Pons (tissue), 1 donor: ENCODE measurements at regions not wholly inside any gene's neighbourhood (a gene's known extent, or its start where the extent isn't known, plus 50 kb on each side); places are given as distances from the start of the nearest gene placed in this dataset.
"Not testable (repeated sequence)": the region's sequence is repeated elsewhere in the genome, so short reads cannot be mapped to it uniquely, and the experiment has no call there.

Experiments used
- DNase-seq: peaks from one replicate; pipeline ENCODE4 v3.0.0-alpha.2; 2016; ENCODE audit warnings: low spot score

- no peak for DNase-seq
These were observed 50.7 kb upstream of the TNFSF4 start for GRCh38 chr1:173257805-173258204.

- no peak for DNase-seq
These were observed 51.5 kb upstream of the TNFSF4 start for GRCh38 chr1:173258479-173259264.

DNA sequence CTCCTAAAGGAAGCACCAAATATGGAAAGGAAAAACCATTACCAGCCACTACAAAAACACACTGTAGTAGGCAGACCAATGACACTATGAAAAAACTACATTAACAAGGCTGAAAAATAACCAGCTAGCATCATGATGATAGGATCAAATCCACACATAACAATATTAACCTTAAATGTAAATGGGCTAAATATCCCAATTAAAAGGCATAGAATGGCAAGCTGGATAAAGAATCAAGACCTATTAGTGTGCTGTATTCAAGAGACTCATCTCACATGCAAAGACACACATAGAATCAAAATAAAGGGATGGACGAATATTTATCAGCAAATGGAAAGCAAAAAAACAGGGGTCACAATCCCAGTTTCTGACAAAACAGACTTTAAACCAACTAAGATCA, 53.2 kb upstream of the TNFSF4 start:
- DNase-seq: not testable (repeated sequence)

- no peak for DNase-seq
These were observed 59.7 kb upstream of the TNFSF4 start for GRCh38 chr1:173266841-173267240.

GRCh38 chr1:173267453-173267945, 60.4 kb upstream of the TNFSF4 start:
- no peak for DNase-seq

GRCh38 chr1:173268261-173268660, 61.1 kb upstream of the TNFSF4 start:
- no peak for DNase-seq

- no peak for DNase-seq
These were observed 61.7 kb upstream of the TNFSF4 start for GRCh38 chr1:173268786-173269277.

DNA sequence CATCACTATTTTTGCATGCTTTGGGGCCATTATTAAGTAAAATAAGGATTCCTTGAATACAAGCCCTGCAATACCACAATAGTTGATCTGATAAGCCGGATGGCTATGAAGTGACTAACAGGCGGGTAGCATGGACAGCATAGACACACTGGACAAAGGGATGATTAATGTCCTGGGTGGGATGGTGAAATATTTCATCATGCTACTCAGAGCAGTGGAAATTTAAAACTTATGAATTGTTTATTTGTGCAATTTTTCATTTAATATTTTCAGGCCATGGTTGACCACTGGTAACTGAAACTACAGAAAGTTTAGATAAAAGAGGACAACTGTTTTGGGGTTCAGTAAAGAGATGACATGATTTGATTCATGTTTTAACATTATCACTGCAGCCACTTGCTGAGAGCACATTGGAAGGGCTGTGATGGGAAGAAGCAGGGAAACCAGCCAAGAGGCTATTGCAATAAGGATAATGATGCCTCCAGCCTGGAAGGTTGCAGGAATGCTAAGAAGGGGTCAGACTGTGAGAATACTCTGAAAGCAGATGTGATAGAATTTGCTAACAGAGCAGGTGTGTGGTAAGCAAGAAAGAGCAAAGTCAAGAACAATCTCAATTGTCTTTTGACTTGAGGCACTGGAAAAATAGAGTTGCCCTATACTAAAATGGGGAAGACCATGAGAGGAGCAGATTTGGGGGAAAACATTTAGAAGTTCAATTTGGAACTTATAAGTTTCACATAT, 62.5 kb upstream of the TNFSF4 start:
- DNase-seq: no peak

DNA sequence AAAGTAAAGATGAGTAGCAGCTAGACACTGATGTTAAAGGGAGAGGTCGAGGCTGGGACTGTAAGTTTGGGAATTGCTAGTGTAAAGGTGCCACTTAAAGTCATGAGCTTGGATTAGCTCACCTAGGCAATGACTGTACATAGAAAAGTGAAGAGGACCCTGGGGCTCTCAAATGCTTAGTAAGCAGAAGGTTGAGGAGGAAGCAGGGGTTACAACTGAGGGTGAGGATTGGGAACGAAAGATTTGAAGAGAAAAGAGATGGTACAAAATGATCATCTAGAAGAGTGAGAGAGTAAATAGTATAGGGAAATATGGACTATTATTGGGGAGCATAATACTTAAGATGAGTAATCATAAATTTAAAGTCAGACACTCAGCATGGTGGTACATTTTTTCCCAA, 63.1 kb upstream of the TNFSF4 start:
- no peak for DNase-seq

GRCh38 chr1:173271021-173271420, 63.9 kb upstream of the TNFSF4 start:
- not testable (repeated sequence) for DNase-seq

DNA sequence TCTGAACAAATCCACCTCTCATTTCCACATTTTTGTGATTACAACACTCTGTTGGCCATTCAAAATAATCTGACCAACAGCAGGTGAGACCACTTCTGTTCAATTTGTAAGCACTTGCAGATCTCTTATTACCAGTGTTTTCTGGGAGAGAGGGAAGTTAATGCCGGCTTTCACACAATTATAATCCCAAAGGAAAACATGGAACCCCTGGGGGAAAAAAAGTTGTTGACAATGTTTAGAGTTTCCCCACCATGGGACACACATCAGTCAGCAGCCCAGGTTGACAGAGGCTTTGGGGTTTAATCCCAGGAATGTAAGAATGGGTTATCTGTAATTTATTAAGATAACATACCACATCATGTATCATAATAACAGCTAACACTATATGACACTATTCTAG, 68.4 kb upstream of the TNFSF4 start:
- no peak for DNase-seq

- DNase-seq: no peak
These were observed 70.0 kb upstream of the TNFSF4 start for GRCh38 chr1:173276922-173277800.

DNA sequence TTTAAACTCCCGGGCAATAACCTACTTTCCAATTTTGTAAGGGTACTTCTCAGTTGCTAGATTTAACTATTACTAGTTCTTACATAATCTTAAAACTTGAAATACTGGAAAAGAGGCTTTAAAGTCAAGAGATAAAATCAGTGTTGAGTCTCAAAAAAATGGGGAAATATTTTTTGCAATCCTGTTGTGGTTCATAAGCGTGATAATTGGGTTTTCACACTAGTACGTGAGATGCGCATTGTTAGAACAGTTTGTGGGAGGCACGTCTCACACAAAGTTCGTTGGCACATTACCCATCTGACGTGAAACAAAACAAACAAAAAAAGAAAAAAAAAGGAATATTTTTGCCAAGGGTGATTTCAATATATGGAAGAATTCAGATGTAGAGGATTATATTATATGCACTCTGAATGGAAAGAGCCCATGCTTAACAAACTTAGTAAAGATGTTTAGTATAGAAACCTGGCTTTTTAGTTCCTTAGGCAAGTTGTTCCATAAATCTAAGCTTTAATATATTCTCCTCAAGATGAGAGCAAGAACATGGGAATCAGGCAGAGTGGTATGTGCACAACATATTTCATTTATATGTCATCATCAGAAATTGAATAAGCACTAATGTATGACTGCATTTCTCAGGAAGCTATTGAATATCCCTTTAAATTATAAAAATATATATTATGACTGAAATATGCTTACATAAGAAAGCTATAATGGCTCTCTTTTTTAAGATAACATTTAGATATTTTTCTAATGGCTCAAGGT, 73.9 kb upstream of the TNFSF4 start:
- no peak for DNase-seq

DNA sequence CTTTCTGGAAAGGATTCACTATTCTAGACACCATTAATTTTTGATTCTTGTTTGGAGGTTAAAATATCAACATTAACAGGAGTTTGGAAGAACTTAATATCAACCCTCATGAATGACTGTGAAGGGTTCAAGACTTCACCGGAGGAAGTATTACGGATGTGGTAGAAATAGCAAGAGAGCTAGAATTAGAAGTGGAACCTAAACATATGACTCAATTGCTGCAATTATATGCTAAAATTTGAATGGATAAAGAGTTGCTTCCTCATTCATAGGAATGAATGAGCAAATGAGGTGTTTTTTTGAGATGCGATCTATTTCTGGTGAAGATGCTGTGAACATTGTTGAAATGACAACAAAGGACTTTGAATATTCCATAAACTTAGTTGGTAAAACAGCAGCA, 77.9 kb upstream of the TNFSF4 start:
- no peak for DNase-seq

DNA sequence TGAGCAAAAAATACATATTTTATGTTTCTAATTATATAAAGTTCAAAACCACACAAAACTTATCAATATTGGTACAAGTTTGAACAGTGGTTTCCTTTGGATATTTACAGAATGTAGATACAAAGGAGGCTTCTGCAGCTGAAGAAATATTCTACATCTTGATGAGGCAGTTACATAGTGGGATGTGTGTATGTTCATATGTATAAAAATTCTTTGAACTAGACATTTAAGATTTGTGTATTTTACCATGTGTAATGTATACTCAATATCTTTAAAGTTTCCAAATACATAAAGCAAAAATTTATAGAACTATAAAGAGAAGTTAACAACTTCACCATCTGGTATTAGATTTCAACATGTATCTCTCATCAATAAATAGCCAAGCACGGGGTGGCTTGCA, 80.7 kb upstream of the TNFSF4 start:
- DNase-seq: no peak

DNA sequence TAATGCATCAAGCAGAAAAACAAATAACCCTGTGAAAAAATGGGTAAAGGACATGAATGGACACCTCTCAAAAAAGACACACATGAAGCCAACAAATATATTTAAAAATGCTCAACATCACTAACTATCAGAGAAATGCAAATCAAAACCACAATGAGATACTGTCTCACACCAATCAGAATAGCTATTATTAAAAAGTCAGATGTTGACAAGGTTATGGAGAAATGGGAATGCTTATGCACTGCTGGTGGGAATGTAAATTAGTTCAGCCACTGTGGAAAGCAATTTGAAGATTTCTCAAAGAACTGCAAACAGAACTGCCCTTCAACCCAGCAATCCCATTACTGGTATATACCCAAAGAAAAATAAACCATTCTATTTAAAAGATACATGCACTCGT, 86.6 kb upstream of the TNFSF4 start:
- no peak for DNase-seq

GRCh38 chr1:173294843-173295242, 87.7 kb upstream of the TNFSF4 start:
- no peak for DNase-seq

- no peak for DNase-seq
These were observed 88.3 kb upstream of the TNFSF4 start for GRCh38 chr1:173295391-173295790.

- no peak for DNase-seq
These were observed 88.9 kb upstream of the TNFSF4 start for GRCh38 chr1:173295995-173296394.

DNA sequence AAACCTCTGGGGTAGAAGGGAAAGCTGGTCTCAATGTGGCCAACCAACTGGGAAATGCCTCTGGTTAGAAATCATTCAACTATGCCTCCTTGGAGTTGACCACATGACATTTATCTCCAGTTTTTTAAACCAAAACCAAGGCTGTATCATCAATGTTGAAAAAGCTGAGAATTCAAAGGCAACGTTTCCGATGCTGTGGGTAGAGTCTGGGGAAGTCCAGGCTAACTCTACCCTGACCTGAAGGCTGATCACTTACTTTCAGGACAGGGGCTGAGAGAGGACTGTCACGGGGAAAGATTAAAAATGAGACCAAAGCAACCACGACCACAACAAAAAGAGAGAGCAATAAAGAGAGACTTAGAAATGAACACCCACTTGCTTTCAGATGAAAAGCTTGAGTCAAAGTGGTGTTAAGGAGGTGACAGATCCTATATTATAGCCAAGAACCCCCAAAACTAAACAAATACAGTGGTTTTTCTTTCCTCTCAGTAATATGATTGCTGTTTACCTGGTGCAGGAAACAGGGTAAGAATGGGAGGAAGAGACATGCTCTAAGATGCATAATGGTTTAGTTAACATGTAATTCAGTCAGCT, 90.8 kb upstream of the TNFSF4 start:
- no peak for DNase-seq
